Left ventricle myocardium inferior (tissue), 1 donor: ENCODE measurements at regions not wholly inside any gene's neighbourhood (a gene's known extent, or its start where the extent isn't known, plus 50 kb on each side); places are given as distances from the start of the nearest gene placed in this dataset.

Experiments
- DNase-seq: peaks from one replicate; pipeline ENCODE4 v3.0.0-alpha.2; 2020
- H3K27ac ChIP-seq: fragments of 200-600 bp; replicated peaks from 2 replicates; pipeline ENCODE4 v1.8.0; 2021
- H3K27me3 ChIP-seq: fragments of 200-600 bp; 2 replicates; pipeline ENCODE4 v1.8.0; 2021; ENCODE audit warnings: low read depth
- H3K36me3 ChIP-seq: fragments of 200-600 bp; 2 replicates; pipeline ENCODE4 v1.8.0; 2021
- H3K4me1 ChIP-seq: fragments of 200-600 bp; 2 replicates; pipeline ENCODE4 v1.8.0; 2021
- H3K4me3 ChIP-seq: fragments of 200-600 bp; 2 replicates; pipeline ENCODE4 v1.8.0; 2021; ENCODE audit warnings: mild to moderate bottlenecking, moderate library complexity
- H3K9me3 ChIP-seq: fragments of 200-600 bp; replicated peaks from 2 replicates; pipeline ENCODE4 v1.8.0; 2021
- CTCF ChIP-seq: fragments of 200-600 bp; IDR thresholded peaks from 2 replicates; pipeline ENCODE4 v1.8.0; 2021; ENCODE audit warnings: antibody characterized with exemption, mild to moderate bottlenecking, borderline replicate concordance
- intact Hi-C: fragments of 100-400 bp; cut with micrococcal nuclease; formaldehyde crosslinking; loops from one replicate; pipeline ENCODE4 v1.11.0; 2022
- donor health status: DM: no; HTN: yes; CAD: no; lungs with severe emphysema.

GRCh38 chr15:69797615-69798014, 300.1 kb downstream of the TLE3 start:
- H3K27ac ChIP-seq, result no peak overlapping the region
- DNase-seq, result no peak
- TF ChIP-seq CTCF, result no peak
- no peaks in the 10 kb centered on the region for H3K36me3 ChIP-seq
- no peaks in the 10 kb centered on the region for H3K27me3 ChIP-seq
- no peak overlapping the region for H3K4me3 ChIP-seq
- H3K9me3 ChIP-seq, result no peaks in the 10 kb centered on the region
- peaks cover 24% of the 10 kb centered on the region for H3K4me1 ChIP-seq
- intact Hi-C loops, result no loop called here

GRCh38 chr15:69798481-69799250, 299.1 kb downstream of the TLE3 start:
- Histone ChIP-seq H3K27me3 (peaks cover 8% of the 10 kb centered on the region), H3K27ac (no peak overlapping the region), H3K36me3 (no peaks in the 10 kb centered on the region), H3K4me3 (no peak overlapping the region), H3K9me3 (no peaks in the 10 kb centered on the region), H3K4me1 (peaks cover 24% of the 10 kb centered on the region)
- no peak for DNase-seq
- no peak for TF ChIP-seq CTCF
- intact Hi-C loops, result no loop called here

- Histone ChIP-seq H3K27ac (no peak overlapping the region), H3K9me3 (no peaks in the 10 kb centered on the region), H3K36me3 (no peaks in the 10 kb centered on the region), H3K4me3 (no peak overlapping the region), H3K27me3 (peaks cover 21% of the 10 kb centered on the region), H3K4me1 (no peaks in the 10 kb centered on the region)
- no peak for TF ChIP-seq CTCF
- intact Hi-C loops, result no loop called here
- no peak for DNase-seq
These were observed 296.6 kb downstream of the TLE3 start for GRCh38 chr15:69801144-69801543.

GRCh38 chr15:69802432-69802831, 295.3 kb downstream of the TLE3 start:
- H3K27me3 ChIP-seq, result peaks cover 29% of the 10 kb centered on the region
- no peak for TF ChIP-seq CTCF
- no peaks in the 10 kb centered on the region for H3K4me1 ChIP-seq
- H3K27ac ChIP-seq, result no peak overlapping the region
- no peak overlapping the region for H3K4me3 ChIP-seq
- DNase-seq, result no peak
- intact Hi-C loops, result no loop called here
- no peaks in the 10 kb centered on the region for H3K9me3 ChIP-seq
- no peaks in the 10 kb centered on the region for H3K36me3 ChIP-seq

- intact Hi-C loops, result no loop called here
- TF ChIP-seq CTCF, result no peak
- no peak for DNase-seq
These were observed 292.9 kb downstream of the TLE3 start for GRCh38 chr15:69804786-69805185.

More at GRCh38 chr15:69804786-69805185, 292.9 kb downstream of the TLE3 start:
- peaks cover 33% of the 10 kb centered on the region for H3K27me3 ChIP-seq
- H3K27ac ChIP-seq, result no peak overlapping the region
- no peaks in the 10 kb centered on the region for H3K36me3 ChIP-seq
- no peak overlapping the region for H3K4me3 ChIP-seq
- H3K9me3 ChIP-seq, result no peaks in the 10 kb centered on the region
- no peaks in the 10 kb centered on the region for H3K4me1 ChIP-seq
